ENCODE measurements at regions not wholly inside any gene's neighbourhood (a gene's known extent, or its start where the extent isn't known, plus 50 kb on each side); places are given as distances from the start of the nearest gene placed in this dataset.

- TF ChIP-seq CTCF (IDR thresholded peaks at IDR 0.05; ENCODE audit: insufficient read depth, low read length, missing control alignments): no peak
- DNase-seq (ENCODE audit: low read depth, low spot score): no peak
- no peak overlapping the region for H3K4me3 ChIP-seq (ENCODE audit: low read depth, low read length)
- ChIA-PET CTCF (no interaction called here), POLR2A (no interaction called here)
These were observed 233.3 kb downstream of the SNRPN start for GRCh38 chr15:25188051-25188450.

- ChIA-PET CTCF (no interaction called here), POLR2A (no interaction called here)
- TF ChIP-seq CTCF (IDR thresholded peaks at IDR 0.05; ENCODE audit: insufficient read depth, low read length, missing control alignments): no peak
- H3K4me3 ChIP-seq (ENCODE audit: low read depth, low read length): no peak overlapping the region
- DNase-seq (ENCODE audit: low read depth, low spot score): no peak
These were observed 233.8 kb downstream of the SNRPN start for GRCh38 chr15:25188551-25189101.

GRCh38 chr15:25189551-25189950 is 234.8 kb downstream of the SNRPN start:
- DNase-seq (ENCODE audit: low read depth, low spot score): no peak
- no peak for TF ChIP-seq CTCF (IDR thresholded peaks at IDR 0.05; ENCODE audit: insufficient read depth, low read length, missing control alignments)
- ChIA-PET POLR2A (no interaction called here), CTCF (no interaction called here)
- no peak overlapping the region for H3K4me3 ChIP-seq (ENCODE audit: low read depth, low read length)

GRCh38 chr15:25192651-25193050 is 237.9 kb downstream of the SNRPN start:
- no peak for TF ChIP-seq CTCF (IDR thresholded peaks at IDR 0.05; ENCODE audit: insufficient read depth, low read length, missing control alignments)
- no peak overlapping the region for H3K4me3 ChIP-seq (ENCODE audit: low read depth, low read length)
- DNase-seq (ENCODE audit: low read depth, low spot score): no peak
- ChIA-PET POLR2A (no interaction called here), CTCF (no interaction called here)

- ChIA-PET POLR2A (no interaction called here), CTCF (no interaction called here)
- H3K4me3 ChIP-seq (ENCODE audit: low read depth, low read length): no peak overlapping the region
- DNase-seq (ENCODE audit: low read depth, low spot score): no peak
- TF ChIP-seq CTCF (IDR thresholded peaks at IDR 0.05; ENCODE audit: insufficient read depth, low read length, missing control alignments): no peak
These were observed 231.5 kb downstream of the UBE3A start for GRCh38 chr15:25207369-25207768.

GRCh38 chr15:25208735-25209134 is 230.1 kb downstream of the UBE3A start:
- DNase-seq (ENCODE audit: low read depth, low spot score): no peak
- ChIA-PET POLR2A (no interaction called here), CTCF (no interaction called here)
- H3K4me3 ChIP-seq (ENCODE audit: low read depth, low read length): no peak overlapping the region
- TF ChIP-seq CTCF (IDR thresholded peaks at IDR 0.05; ENCODE audit: insufficient read depth, low read length, missing control alignments): no peak
